ENCODE measurements at regions not wholly inside any gene's neighbourhood (a gene's known extent, or its start where the extent isn't known, plus 50 kb on each side); places are given as distances from the start of the nearest gene placed in this dataset.

- no peak for TF ChIP-seq POLR2A (IDR thresholded peaks at IDR 0.05; ENCODE audit: low read depth, low read length)
- no peak for TF ChIP-seq POLR2AphosphoS5 (IDR thresholded peaks at IDR 0.05; ENCODE audit: low read depth, low read length)
Observed at GRCh38 chr12:84397263-84397662, 515.3 kb downstream of the SLC6A15 start.
